ENCODE measurements at regions not wholly inside any gene's neighbourhood (a gene's known extent, or its start where the extent isn't known, plus 50 kb on each side); places are given as distances from the start of the nearest gene placed in this dataset.

GRCh38 chr10:59563531-59563930 is 146.1 kb downstream of the SLC16A9 start:
- no peaks in the 10 kb centered on the region for H3K9me3 ChIP-seq
- H3K27me3 ChIP-seq = no peaks in the 10 kb centered on the region
- ATAC-seq (ENCODE audit: low FRiP score in 2 of 2) = no peak
- H3K36me3 ChIP-seq = no peaks in the 10 kb centered on the region
- no peak overlapping the region for H3K27ac ChIP-seq
- TF ChIP-seq EP300 (IDR thresholded peaks at IDR 0.05) (no peak), CTCF (IDR thresholded peaks at IDR 0.05) (no peak), POLR2AphosphoS5 (IDR thresholded peaks at IDR 0.05) (no peak), POLR2A (IDR thresholded peaks at IDR 0.05) (no peak)
- H3K4me1 ChIP-seq = no peaks in the 10 kb centered on the region
- no peak for DNase-seq
- WGBS, 2 donors = 87 to 95% methylated on average over 1 of the region's 1 CpG
- H3K4me3 ChIP-seq = no peak overlapping the region

GRCh38 chr10:59562126-59562525 is 147.5 kb downstream of the SLC16A9 start:
- H3K9me3 ChIP-seq = no peaks in the 10 kb centered on the region
- H3K36me3 ChIP-seq = no peaks in the 10 kb centered on the region
- H3K4me3 ChIP-seq = no peak overlapping the region
- H3K27me3 ChIP-seq = no peaks in the 10 kb centered on the region
- ATAC-seq (ENCODE audit: low FRiP score in 2 of 2) = no peak
- no peaks in the 10 kb centered on the region for H3K4me1 ChIP-seq
- H3K27ac ChIP-seq = no peak overlapping the region
- 61 to 77% methylated on average over 3 of the region's 3 CpGs for WGBS, 2 donors
- TF ChIP-seq POLR2AphosphoS5 (IDR thresholded peaks at IDR 0.05) = no peak
- no peak for TF ChIP-seq POLR2A (IDR thresholded peaks at IDR 0.05)
- DNase-seq = no peak

GRCh38 chr10:59561477-59562121 is 148.1 kb downstream of the SLC16A9 start:
- H3K27me3 ChIP-seq = no peaks in the 10 kb centered on the region
- no peak overlapping the region for H3K4me3 ChIP-seq
- no peak for DNase-seq
- H3K27ac ChIP-seq = no peak overlapping the region
- no peaks in the 10 kb centered on the region for H3K36me3 ChIP-seq
- WGBS, 2 donors = 72 to 73% methylated on average over 3 of the region's 3 CpGs
- TF ChIP-seq EP300 (IDR thresholded peaks at IDR 0.05) (no peak), POLR2A (IDR thresholded peaks at IDR 0.05) (no peak), CTCF (IDR thresholded peaks at IDR 0.05) (no peak), POLR2AphosphoS5 (IDR thresholded peaks at IDR 0.05) (no peak)
- no peak for ATAC-seq (ENCODE audit: low FRiP score in 2 of 2)
- H3K9me3 ChIP-seq = no peaks in the 10 kb centered on the region
- no peaks in the 10 kb centered on the region for H3K4me1 ChIP-seq

- H3K9me3 ChIP-seq = no peaks in the 10 kb centered on the region
- H3K36me3 ChIP-seq = no peaks in the 10 kb centered on the region
- no peak overlapping the region for H3K27ac ChIP-seq
- H3K27me3 ChIP-seq = no peaks in the 10 kb centered on the region
- no peak overlapping the region for H3K4me3 ChIP-seq
- no peak for TF ChIP-seq POLR2A (IDR thresholded peaks at IDR 0.05)
- TF ChIP-seq EP300 (IDR thresholded peaks at IDR 0.05) = no peak
- no peak for TF ChIP-seq CTCF (IDR thresholded peaks at IDR 0.05)
- TF ChIP-seq POLR2AphosphoS5 (IDR thresholded peaks at IDR 0.05) = no peak
- WGBS, 2 donors = 77% methylated on average over 2 of the region's 2 CpGs
- DNase-seq (no peak), ATAC-seq (ENCODE audit: low FRiP score in 2 of 2) (no peak)
- no peaks in the 10 kb centered on the region for H3K4me1 ChIP-seq
Observed at GRCh38 chr10:59560990-59561389, 148.7 kb downstream of the SLC16A9 start.

GRCh38 chr10:59560161-59560560 is 149.5 kb downstream of the SLC16A9 start:
- Histone ChIP-seq H3K9me3 (no peaks in the 10 kb centered on the region), H3K27ac (no peak overlapping the region), H3K36me3 (no peaks in the 10 kb centered on the region), H3K4me3 (no peak overlapping the region), H3K4me1 (no peaks in the 10 kb centered on the region), H3K27me3 (no peaks in the 10 kb centered on the region)
- ATAC-seq (ENCODE audit: low FRiP score in 2 of 2) (no peak), DNase-seq (no peak)
- WGBS, 2 donors = 51 to 62% methylated on average over 2 of the region's 2 CpGs
- TF ChIP-seq EP300 (IDR thresholded peaks at IDR 0.05) = no peak
- TF ChIP-seq CTCF (IDR thresholded peaks at IDR 0.05) = no peak
- TF ChIP-seq POLR2AphosphoS5 (IDR thresholded peaks at IDR 0.05) = no peak
- TF ChIP-seq POLR2A (IDR thresholded peaks at IDR 0.05) = no peak
